Stimulated activated CD8-positive, alpha-beta memory T cell treated with anti-CD3 and anti-CD28 coated beads, Interleukin-4, amount 100 ng/mL, for 24 hours (primary cell): ENCODE measurements at regions not wholly inside any gene's neighbourhood (a gene's known extent, or its start where the extent isn't known, plus 50 kb on each side); places are given as distances from the start of the nearest gene placed in this dataset.

ENCODE experiments used
- DNase-seq: peaks from one replicate; pipeline ENCODE4 v3.0.0-alpha.2; 2020; ENCODE audit warnings: low read depth

DNA sequence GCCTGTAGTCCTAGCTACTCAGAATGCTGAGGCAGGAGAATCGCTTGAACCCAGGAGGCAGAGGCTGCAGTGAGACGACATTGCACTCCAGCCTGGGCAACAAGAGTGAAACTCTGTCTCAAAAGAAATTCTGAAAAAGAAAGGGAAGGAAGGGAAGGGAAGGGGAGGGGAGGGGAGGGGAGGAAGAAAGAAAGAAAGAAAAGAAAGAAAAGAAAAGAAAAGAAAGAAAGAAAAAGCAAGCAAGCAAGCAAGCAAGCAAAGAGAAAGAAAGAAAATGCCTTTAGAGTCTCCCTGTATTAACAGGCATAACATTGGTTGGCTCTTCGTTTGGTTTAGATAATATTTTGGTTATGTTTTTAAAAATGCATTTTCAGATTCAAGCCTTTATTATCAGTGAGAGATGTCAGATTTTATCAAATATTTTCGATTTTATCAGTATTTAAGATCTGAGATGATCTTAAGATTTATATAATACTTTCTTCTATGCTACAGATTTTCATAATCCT lies 281.1 kb downstream of the NPIPA8 start:
- DNase-seq: no peak

DNA sequence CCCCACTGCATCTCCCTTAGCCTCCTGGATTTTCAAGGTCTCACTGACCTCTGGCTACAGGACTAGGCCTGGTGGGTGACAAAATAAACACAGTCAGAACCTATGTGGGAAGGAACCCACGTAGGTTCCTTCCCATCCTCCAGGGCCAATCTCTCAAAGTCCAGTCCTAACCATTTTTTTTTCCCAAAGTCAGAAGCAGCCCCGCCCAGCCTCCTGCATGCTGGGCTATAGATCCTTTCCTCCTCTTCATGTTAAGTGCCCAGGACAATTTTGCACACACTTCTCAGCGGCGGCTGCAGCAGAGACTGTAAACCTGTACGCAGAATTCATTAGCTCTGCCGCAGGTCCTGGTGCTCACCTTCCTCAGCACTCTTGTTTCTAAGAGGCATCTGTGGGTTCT lies 285.8 kb downstream of the NPIPA8 start:
- DNase-seq: no peak

DNA sequence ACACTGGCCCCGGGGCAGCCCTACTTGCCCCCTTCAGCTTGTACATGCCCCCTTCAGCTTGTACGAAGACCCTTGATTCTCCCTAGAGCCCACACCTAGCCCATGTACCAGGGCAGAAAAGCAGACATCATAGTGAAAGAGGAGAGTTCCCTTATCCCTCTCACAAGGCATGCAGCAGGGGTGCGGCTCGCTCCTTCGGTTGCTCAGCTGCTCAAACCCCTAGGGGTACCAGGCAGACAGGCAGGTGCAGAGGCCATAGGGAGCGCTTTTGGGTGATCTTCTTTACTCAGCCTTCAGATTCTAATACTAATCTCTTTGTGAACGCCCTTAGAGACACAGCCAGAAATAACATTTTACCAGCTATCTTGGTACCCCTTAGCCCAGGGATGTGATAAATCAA lies 286.3 kb downstream of the NPIPA8 start:
- DNase-seq: no peak

DNA sequence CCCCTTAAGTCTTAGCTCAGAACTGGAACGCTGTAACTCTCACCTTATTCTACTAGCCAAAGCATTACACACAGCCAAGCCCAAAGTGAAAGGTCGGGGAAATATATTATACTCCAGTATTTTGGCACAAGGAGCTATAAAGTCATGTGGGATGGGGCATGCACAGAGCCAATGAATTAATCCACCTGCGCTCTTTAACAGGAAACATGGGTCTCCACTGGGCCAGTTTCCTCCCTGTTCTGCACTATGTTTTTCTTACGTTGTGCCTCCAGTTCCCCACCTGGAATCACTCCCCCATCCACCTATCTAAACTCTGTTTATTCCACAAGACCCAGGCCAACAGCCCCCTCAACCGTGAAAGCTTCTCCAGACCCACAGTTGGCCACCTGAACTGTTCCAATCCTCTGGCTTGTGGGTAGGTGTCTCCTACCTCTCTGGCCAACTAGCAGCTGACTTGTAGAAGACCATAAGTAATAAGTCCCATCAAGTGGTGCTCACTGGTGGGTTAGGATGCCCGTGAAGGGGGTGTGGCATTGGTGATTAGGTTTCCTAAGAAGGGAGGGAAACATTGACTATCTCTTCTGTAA lies 286.9 kb downstream of the NPIPA8 start:
- DNase-seq: no peak

DNA sequence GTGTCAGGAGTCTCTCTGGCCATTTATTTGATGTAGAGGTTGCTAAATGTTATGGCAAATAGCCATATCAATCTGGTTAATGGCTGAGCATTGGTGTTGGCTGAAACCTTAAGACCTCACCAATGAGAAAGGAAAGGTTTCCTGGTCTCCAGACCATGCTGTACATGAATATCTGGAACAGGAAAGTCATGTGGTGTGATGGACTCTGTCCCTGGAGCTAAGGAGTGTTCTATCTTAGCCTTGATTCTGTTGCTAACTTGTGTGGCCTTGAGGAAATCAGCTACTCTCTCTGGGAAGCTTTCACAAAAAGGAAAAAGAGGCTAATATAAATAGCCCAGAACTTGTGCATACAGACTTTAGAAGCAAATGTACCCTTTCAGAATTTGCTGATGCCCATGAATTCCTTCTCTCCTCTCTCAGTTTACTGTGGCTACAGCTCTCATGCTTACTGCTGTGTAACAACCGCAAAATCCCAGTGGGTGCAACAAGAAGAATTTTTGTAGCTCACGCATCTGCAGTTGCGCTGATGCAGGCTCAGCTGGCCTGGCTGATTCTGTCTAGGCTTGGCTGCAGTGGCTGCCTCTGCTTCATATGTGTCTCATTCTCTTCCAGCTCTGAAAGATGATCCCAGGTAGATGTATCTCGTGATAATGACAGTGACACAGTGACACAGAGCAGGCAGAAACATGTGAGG lies 287.5 kb downstream of the NPIPA8 start:
- DNase-seq: no peak

DNA sequence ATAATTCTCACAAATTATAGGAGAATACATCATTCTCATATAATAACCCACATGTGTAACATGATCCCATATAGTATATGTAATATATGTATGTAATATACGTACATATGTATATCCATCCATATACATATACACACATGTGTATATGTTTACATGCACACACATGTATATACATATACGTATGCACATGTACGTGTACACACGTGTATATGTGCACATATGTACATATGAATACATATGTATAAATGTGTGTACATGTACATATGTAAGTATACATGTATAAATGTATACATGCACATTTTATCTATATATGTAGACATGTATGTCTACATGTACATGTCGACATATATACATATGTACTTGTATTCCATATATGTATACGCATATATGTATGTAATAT lies 288.8 kb downstream of the NPIPA8 start:
- DNase-seq: no peak

DNA sequence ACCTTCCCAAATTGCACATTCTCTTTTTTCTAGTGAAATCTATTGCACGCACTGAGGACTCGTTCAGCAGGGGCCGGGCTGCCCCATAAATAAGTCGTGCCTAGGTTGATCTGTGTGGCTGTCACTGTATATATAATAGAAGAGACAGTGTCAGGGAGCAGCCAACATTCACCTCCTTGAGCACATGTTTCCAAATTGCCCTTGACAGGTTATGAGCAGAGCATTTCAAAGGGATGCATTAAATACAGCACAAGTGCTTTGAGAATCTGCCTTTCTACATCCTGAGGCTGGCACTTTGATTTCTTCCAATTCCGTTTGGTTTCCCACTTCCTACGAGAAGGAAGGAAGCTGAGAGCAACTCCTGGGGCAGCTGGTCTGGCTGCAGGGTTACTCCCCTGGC lies 291.2 kb downstream of the NPIPA8 start:
- no peak for DNase-seq

DNA sequence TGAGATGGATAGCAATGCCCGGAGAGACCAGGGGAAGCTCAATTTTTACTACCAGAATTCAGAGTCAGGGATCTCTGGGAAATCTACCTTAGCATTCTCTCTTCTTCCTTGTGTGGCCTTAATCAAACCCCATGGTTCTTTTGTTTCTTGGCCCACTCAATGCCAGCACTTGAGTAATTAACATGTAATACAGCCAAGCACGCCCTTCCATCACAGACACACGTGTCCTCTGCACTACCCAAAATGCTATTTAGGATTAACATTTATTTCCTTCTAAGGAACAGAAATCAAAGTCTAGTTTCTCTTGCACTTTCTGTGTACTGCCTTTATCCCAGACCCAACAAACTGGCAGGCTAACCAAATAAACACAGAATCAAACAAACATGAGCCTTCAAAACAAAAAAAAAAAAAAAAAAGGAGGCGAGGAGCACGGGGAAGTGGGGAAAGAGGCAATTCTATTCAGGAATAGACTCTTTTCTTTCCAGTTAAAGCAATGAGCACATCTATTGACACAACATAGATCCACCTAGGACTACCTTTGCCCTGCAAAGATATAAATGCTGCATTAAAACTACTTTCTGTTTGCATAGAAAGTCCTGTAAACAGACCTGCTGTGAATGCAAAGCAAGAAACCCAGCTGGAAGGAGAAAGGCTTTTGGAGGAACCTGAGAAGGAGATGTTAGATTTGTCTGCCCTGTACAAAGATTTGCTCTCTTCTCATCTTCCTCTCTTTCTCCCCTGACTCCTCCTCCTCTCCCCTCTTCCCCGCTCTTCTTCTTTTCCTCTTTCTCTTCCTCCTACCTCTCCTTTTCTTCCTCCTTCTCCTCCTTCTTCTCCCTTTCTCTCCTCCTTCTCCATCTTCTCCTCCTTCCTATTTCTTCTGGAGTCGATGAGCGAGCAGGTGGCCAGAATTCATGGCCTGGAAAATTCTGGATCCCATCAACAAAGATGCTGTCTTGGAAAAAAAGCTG lies 294.4 kb downstream of the NPIPA8 start:
- DNase-seq: no peak

DNA sequence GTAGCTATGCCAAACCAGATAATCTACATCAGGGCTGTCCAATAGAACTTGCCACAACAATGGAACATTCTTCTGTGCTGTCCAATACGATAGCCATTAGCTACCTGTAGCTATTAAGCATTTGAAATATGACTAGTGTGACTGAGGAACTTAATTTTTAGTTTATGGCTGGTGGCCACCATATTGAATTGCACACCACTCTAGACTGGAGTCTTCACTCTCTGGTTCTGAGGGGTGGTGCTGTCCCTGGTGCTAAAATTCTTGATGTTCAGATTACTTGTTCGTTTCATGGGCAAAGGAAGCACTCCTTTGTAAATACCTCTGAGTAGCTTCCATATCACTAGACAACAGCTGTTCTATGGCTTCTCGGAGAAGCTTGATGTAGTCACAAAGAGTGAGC lies 296.6 kb downstream of the NPIPA8 start:
- DNase-seq: no peak

DNA sequence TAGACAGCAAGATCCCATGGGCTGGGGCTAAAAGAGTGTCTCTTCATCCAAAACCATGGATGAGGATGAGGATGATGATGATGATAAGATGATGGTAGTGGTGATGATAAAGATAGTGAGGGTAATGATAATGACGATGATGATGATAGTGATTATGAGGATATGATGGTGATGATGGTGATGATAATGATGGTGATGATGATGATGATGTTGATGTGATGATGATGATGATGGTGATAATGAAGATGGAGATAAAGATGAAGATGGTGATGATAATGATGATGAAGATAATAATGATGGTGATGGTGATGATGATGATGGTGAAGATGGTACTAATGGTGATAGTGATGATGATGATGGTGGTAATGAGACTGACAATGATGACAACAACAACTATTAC lies 299.5 kb downstream of the NPIPA8 start:
- DNase-seq: no peak

DNA sequence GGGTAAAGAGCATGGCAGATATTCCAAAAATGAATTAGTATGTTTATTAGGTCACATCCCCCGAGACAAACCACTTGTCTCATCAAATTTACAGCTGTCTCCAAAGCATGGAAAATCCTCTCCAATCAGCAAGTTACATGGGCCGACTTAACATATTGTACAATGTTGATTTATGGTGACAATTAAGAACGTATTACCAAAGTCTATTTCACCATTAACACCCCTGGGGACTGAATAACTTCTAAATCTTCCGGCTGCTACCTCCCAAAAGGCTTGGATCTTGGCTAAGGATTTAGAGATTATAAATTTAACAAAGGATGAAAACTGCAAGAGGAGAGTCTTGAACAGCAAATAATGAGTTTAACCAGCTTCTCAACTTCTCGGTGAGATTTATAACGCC lies 311.9 kb downstream of the NPIPA8 start:
- no peak for DNase-seq

DNA sequence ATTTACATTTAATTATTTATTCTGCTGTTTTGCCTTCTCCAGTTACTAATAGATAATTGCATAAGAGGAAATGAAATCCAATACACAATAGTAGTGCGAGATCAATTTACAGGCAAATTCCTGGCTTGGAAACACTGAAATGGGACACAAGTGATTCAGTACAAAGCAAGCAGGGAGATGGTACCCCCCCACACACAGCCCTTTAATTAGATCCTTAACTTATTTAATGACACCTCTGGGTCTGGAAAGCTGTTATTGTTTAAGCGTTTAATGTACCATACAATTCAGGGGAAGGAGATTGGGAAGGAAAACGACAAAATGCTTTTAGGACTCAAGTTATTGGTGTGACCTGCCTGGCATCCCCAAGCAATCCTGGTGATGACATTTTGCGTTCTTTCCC lies 318.2 kb downstream of the NPIPA8 start:
- DNase-seq: no peak

DNA sequence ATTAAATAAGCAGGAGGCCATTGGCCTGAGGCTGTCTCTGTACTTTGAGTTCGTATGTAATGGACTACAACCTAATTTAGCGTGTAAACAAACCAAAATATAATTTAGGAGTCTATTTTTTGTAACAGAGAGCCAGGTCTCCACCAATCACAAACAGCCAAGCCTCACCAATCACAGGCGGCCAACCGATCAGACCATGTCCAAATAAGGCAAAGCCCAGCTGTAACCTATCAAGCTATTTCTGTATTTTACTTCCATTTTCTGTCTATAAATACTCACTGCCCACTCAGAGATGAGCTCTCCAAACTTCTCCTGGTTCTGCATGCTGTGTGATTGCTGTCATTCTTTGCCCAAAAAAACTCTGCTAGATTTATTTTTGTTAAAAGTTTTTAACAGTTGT lies 322.7 kb downstream of the NPIPA8 start:
- DNase-seq: no peak

DNA sequence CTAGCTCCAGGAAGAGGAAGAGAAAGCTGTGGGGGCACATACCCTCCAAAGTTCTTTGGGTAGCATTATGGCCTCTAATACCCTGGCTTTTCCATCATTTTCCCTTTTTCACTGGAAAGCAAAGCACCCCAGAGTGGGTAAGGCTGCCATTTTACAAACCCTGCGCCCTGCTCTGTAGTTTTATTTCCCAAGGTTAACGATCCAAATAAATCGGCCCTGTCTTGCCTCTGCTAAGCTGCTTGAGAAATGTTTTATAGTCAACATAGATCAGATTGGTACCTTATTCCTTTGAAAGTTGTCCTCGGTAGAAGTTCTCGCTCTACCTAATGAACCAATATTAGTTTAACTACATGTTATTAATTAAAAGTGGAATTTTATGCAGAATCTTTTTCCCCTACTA lies 328.2 kb downstream of the NPIPA8 start:
- no peak for DNase-seq

DNA sequence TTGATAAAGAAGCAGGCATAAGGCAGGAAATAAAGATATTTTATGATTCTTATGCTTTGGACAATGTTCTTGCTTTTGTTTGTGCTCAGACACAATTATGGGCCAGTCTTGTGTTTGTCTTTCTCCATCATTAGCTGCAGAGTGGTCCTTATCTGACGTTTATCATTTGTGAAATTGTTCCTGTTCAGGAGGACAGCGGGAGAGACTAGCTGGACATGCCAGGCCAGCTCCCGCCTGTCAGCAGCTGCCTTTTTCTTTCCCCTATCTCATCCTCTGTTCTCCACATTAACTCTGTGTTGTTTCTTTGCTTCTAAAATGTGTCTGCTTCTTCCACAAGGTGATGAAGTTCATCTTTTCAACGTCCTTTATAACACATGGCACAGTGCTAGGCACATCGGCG lies 333.5 kb downstream of the NPIPA8 start:
- DNase-seq: no peak

DNA sequence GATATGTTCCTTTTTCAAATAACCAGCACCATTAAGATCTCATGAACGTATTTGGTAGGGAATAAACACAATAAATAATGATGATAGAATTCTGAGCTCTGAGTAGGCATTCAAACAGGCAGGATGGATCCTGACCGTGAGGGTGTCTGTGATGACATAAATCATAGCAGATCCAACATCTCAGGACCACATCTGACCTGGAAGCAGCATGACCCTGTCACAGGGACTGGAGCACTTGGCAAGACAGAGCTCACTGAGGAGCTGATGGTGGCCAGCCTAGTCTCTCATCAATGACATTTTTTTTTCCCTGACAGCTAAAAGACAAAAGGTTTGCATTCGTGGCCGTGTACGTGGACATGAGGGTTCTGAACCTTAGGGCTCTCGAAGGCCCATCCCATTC lies 337.5 kb downstream of the NPIPA8 start:
- no peak for DNase-seq

DNA sequence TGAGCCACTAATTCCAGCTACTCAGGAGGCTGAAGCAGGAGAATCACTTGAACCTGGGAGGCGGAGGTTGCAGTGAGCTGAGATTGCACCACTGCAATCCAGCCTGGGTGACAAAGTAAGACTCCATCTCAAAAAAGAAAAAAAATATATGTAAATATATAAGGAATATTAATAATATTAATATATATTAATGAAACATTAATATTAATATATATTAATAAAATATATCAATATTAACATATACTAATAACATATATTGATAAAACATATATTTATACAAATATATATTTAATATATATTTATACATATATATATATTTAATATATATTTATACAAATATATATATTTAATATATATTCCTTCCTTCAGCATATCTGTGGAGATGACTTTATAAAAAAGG lies 338.0 kb downstream of the NPIPA8 start:
- no peak for DNase-seq

DNA sequence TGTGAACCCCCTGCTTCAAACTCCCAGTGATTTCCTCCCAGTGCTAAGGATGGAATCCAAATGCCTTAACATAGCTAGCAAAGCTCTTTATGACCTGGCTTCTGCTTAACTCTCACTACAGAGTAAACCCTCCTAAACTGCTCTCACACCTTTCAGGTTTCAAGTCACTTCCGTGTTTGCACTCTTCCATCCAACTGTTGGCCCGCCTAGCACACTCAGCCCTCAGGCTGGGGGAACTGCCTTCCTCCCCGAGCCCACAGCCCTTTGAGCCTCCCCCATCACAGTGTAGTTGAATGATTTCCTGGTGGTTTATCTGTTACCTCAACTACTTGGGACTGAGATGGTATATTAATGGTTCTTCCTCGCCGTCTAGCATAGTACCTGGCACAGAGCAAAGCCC lies 342.5 kb downstream of the NPIPA8 start:
- no peak for DNase-seq

DNA sequence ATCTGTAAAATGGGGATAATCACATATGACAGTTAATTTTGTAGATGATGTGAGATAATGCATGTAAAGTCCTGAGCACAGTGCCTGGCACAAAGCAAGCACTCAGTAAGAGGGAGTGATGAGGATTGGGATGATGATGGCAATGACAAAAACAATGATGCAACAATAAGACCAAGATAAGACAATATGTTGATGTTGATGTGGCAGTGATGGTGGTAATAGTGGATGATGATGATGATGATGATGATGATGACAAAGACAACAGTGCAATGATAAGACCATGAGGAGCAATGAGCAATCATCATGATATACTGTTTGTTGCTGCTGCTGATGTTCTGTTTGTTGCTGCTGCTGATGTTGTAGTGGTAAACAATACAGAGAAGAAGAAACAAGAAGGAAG lies 344.1 kb downstream of the NPIPA8 start:
- no peak for DNase-seq

DNA sequence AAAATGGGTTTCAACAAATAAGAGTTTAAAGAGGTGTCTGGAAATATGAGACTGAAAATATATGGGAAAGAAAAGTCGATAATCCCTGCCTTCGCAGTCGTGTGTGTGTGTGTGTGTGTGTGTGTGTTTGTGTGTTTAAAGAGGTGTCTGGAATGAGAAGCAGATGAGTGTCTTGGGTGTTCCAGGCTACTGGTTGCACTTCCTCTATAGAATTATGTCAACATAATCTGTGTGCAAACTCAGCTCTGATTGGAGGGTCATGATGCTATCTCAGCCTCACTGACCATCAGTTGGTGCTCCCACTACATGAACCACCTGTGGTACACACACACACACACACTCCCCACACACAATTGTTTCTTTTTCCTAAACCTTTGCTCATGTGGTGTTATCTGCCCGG lies 347.3 kb downstream of the NPIPA8 start:
- DNase-seq: no peak

DNA sequence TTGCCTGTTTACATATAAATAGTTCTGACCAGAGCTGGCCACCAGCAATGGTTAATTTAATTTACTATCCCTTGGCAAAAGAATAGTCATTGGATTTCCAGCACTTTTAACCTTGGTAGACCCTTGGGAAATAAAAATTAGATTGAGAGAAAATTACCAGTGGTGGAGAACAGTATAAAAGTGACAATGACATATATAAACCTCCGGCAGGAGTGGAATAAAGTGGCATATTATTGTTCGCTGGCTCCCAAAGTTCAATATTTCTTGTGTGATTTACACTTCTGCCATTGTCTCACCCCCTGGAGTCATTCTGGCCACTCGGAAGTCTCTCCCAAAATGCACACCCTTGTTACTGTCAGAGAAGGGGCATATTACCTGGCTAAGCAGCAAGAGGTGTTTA lies 347.7 kb downstream of the NPIPA8 start:
- no peak for DNase-seq

DNA sequence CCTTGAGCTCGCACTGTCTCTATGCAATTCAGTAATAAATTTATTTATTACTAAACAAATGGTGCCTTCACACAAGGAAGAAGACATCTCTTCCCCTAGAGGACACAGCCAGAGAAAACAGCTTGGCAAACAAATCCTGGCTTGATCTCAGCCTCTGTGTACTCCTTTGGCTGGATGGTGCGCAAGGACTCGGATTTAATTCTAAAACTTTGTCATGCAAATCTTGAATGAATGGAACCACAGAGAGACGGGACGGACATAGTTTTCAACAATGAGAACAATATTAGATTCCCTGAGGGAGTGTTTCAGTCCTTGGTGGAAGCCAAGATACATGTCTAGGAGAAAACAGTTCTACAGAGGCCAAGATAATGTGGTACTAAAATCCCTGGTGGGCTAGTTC lies 349.5 kb downstream of the NPIPA8 start:
- DNase-seq: no peak

DNA sequence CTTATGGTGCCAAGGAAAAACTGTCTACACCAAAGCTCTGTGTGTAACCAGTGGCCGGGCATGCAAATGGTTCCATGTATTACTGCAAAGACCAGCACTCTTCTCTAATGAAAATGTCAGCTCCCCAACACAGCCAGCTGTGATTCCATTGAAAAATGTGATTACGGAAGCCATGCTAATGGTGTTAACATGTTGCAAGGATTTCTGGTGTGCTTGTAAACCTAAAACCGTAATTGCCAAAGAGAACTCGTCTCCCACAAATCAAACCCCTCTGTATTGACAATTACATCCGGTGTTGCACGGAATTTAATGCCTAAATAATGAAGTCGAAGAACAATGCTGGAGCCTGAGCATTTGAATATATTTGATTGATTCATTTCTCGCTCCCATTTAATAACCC lies 351.7 kb downstream of the NPIPA8 start:
- DNase-seq: no peak
